HEK293 (cell line): ENCODE measurements at regions not wholly inside any gene's neighbourhood (a gene's known extent, or its start where the extent isn't known, plus 50 kb on each side); places are given as distances from the start of the nearest gene placed in this dataset.

Source experiments
- CTCF ChIA-PET: fragments of 350-600 bp; formaldehyde crosslinking; extraction: SDS; loops from one replicate; lab custom pipeline; 2021; ENCODE audit warnings: antibody characterized with exemption; lab: Yijun Ruan, JAX
- POLR2A ChIA-PET: fragments of 300-600 bp; formaldehyde crosslinking; extraction: SDS; loops from one replicate; lab custom pipeline; 2020; ENCODE audit warnings: antibody characterized with exemption, inconsistent platforms; lab: Yijun Ruan, JAX
- H3K27ac ChIP-seq: fragments of 200-500 bp; sonication (Bioruptor generic); 2 replicates; pipeline ENCODE4 v1.5.1; 2014; ENCODE audit warnings: low read depth, low read length, control low read depth, inconsistent platforms; ENCODE audit errors: extremely low read depth
- H3K36me3 ChIP-seq, 2 experiments: fragments of 200-500 bp in 1 of 2; sonication (Bioruptor generic) in 1 of 2; 1 replicate in 1 of 2; 2 replicates in 1 of 2; pipeline ENCODE4 v1.5.1; 2014 to 2017; ENCODE audit warnings: inconsistent platforms in 2 of 2, low read length in 2 of 2; ENCODE audit not compliant: control insufficient read depth in 2 of 2, insufficient read depth in 1 of 2
- H3K4me1 ChIP-seq: fragments of 200-500 bp; sonication (Bioruptor generic); 2 replicates; pipeline ENCODE4 v1.5.1; 2014; ENCODE audit warnings: mild to moderate bottlenecking, low read length, inconsistent platforms; ENCODE audit not compliant: control insufficient read depth, insufficient read depth
- H3K4me3 ChIP-seq: 2 replicates; pipeline ENCODE4 v1.5.1; 2011; ENCODE audit warnings: low read depth, mild to moderate bottlenecking, control low read depth, low read length, moderate library complexity
- H3K9me3 ChIP-seq: fragments of 200-500 bp; sonication (Bioruptor generic); 2 replicates; pipeline ENCODE4 v1.5.1; 2014; ENCODE audit warnings: low read depth, low read length, inconsistent platforms; ENCODE audit not compliant: control insufficient read depth, insufficient read depth
- FEZF1 ChIP-seq: fragments of 450-650 bp; formaldehyde crosslinking; IDR thresholded peaks from 2 replicates; pipeline ENCODE4 v1.5.1; 2016; ENCODE audit warnings: missing biosample characterization, missing genetic modification characterization
- GLI2 ChIP-seq: fragments of 450-650 bp; formaldehyde crosslinking; IDR thresholded peaks from 2 replicates; pipeline ENCODE4; 2017; ENCODE audit warnings: missing biosample characterization, missing genetic modification characterization, low read depth, borderline replicate concordance
- GLI4 ChIP-seq: fragments of 450-650 bp; formaldehyde crosslinking; IDR thresholded peaks from 2 replicates; pipeline ENCODE4 v1.5.1; 2016; ENCODE audit warnings: missing biosample characterization, missing genetic modification characterization
- PRDM10 ChIP-seq: fragments of 450-650 bp; formaldehyde crosslinking; IDR thresholded peaks from 2 replicates; pipeline ENCODE4 v1.5.1; 2016; ENCODE audit warnings: missing biosample characterization, missing genetic modification characterization
- PRDM2 ChIP-seq: fragments of 450-650 bp; formaldehyde crosslinking; IDR thresholded peaks from 2 replicates; pipeline ENCODE4 v1.5.1; 2016; ENCODE audit warnings: missing biosample characterization, missing genetic modification characterization, borderline replicate concordance
- SCRT1 ChIP-seq: fragments of 450-650 bp; formaldehyde crosslinking; IDR thresholded peaks from 2 replicates; pipeline ENCODE4 v1.5.1; 2016; ENCODE audit warnings: missing biosample characterization, missing genetic modification characterization, borderline replicate concordance
- SCRT2 ChIP-seq: fragments of 450-650 bp; formaldehyde crosslinking; IDR thresholded peaks from 2 replicates; pipeline ENCODE4 v1.5.1; 2016; ENCODE audit warnings: missing biosample characterization, missing genetic modification characterization
- ZBTB17 ChIP-seq: fragments of 450-650 bp; formaldehyde crosslinking; IDR thresholded peaks from 2 replicates; pipeline ENCODE4 v1.5.1; 2016; ENCODE audit warnings: missing biosample characterization, missing genetic modification characterization
- ZBTB44 ChIP-seq: fragments of 450-650 bp; IDR thresholded peaks from 2 replicates; pipeline ENCODE4 v1.5.1; 2018; ENCODE audit warnings: missing biosample characterization, mild to moderate bottlenecking, missing genetic modification characterization
- ZBTB6 ChIP-seq: fragments of 450-650 bp; formaldehyde crosslinking; IDR thresholded peaks from 2 replicates; pipeline ENCODE4 v1.5.1; 2017; ENCODE audit warnings: missing biosample characterization, missing genetic modification characterization
- ZBTB7A ChIP-seq: fragments of 450-650 bp; formaldehyde crosslinking; IDR thresholded peaks from 2 replicates; pipeline ENCODE4 v1.5.1; 2016; ENCODE audit warnings: low read depth, missing biosample characterization, missing genetic modification characterization
- ZFP3 ChIP-seq: fragments of 450-650 bp; formaldehyde crosslinking; IDR thresholded peaks from 2 replicates; pipeline ENCODE4 v1.5.1; 2016; ENCODE audit warnings: low read depth, missing biosample characterization, missing genetic modification characterization
- ZNF140 ChIP-seq: fragments of 450-650 bp; formaldehyde crosslinking; IDR thresholded peaks from 2 replicates; pipeline ENCODE4 v1.5.1; 2016; ENCODE audit warnings: missing biosample characterization, missing genetic modification characterization
- ZNF155 ChIP-seq: fragments of 450-650 bp; formaldehyde crosslinking; IDR thresholded peaks from 2 replicates; pipeline ENCODE4 v1.5.1; 2016; ENCODE audit warnings: missing biosample characterization, missing genetic modification characterization
- ZNF19 ChIP-seq: fragments of 450-650 bp; formaldehyde crosslinking; IDR thresholded peaks from 2 replicates; pipeline ENCODE4; 2016; ENCODE audit warnings: missing biosample characterization, missing genetic modification characterization, low read depth
- ZNF354C ChIP-seq: fragments of 450-650 bp; formaldehyde crosslinking; IDR thresholded peaks from 2 replicates; pipeline ENCODE4 v1.5.1; 2016; ENCODE audit warnings: missing biosample characterization, missing genetic modification characterization, low read depth, borderline replicate concordance
- ZNF549 ChIP-seq: fragments of 450-650 bp; IDR thresholded peaks from 2 replicates; pipeline ENCODE4 v1.5.1; 2018; ENCODE audit warnings: missing biosample characterization, missing genetic modification characterization, mild to moderate bottlenecking, inconsistent platforms, moderate library complexity
- ZNF623 ChIP-seq: fragments of 450-650 bp; formaldehyde crosslinking; IDR thresholded peaks from 2 replicates; pipeline ENCODE4 v1.5.1; 2016; ENCODE audit warnings: missing biosample characterization, missing genetic modification characterization
- ZNF776 ChIP-seq: fragments of 450-650 bp; formaldehyde crosslinking; IDR thresholded peaks from 2 replicates; pipeline ENCODE4 v1.5.0; 2017; ENCODE audit warnings: missing biosample characterization, missing genetic modification characterization, borderline replicate concordance

- TF ChIP-seq ZBTB44 (tag by site-specific recombination) (no peak), ZNF623 (tag by site-specific recombination) (no peak), ZNF776 (tag by site-specific recombination) (no peak), GLI4 (tag by site-specific recombination) (no peak)
These were observed 69.4 kb upstream of the KCNG1 start (continued) for GRCh38 chr20:51092338-51092737.

GRCh38 chr20:51091406-51092195 is 68.7 kb upstream of the KCNG1 start:
- POLR2A ChIA-PET, result interaction anchor here (0.5 kb wide), 1 partner anchor 78 kb away, joined by 3 read pairs; no protein-coding TSS in a partner anchor
- TF ChIP-seq SCRT2 (tag by site-specific recombination), result peak; percentile 89
- no peak for TF ChIP-seq ZNF19
- peak; percentile 72 for TF ChIP-seq SCRT1 (tag by site-specific recombination)
- peak; percentile 98 for TF ChIP-seq PRDM10 (tag by site-specific recombination)
- 0 out of 2 replicates have a peak, but pooled peaks have one; percentile 28 for TF ChIP-seq ZBTB17 (tag by site-specific recombination)
- TF ChIP-seq, all 188 proteins: peak for 4
- H3K9me3 ChIP-seq, result no peaks in the 10 kb centered on the region
- H3K36me3 ChIP-seq, result no peaks in the 10 kb centered on the region
- H3K27ac ChIP-seq, result no peak overlapping the region
- CTCF ChIA-PET, result interaction anchor here (1.0 kb wide), 1 partner anchor 105 kb away, joined by 6 read pairs; no protein-coding TSS in a partner anchor
- H3K4me3 ChIP-seq, result no peak overlapping the region
- H3K4me1 ChIP-seq, result no peaks in the 10 kb centered on the region

GRCh38 chr20:51089840-51090239 is 66.9 kb upstream of the KCNG1 start:
- H3K9me3 ChIP-seq, result no peaks in the 10 kb centered on the region
- no peak overlapping the region for H3K4me3 ChIP-seq
- ChIA-PET POLR2A (no interaction called here), CTCF (no interaction called here)
- no peaks in the 10 kb centered on the region for H3K36me3 ChIP-seq
- no peaks in the 10 kb centered on the region for H3K4me1 ChIP-seq
- no peak overlapping the region for H3K27ac ChIP-seq
- TF ChIP-seq ZNF155 (no peak), GLI2 (tag by site-specific recombination) (no peak), PRDM2 (tag by site-specific recombination) (no peak), ZBTB6 (tag by site-specific recombination) (no peak), ZNF140 (tag by site-specific recombination) (no peak), ZNF776 (tag by site-specific recombination) (no peak), ZNF354C (no peak), ZFP3 (no peak), ZBTB7A (tag by site-specific recombination) (no peak), FEZF1 (tag by site-specific recombination) (no peak), ZNF549 (tag by site-specific recombination) (no peak)
